Mesothelial cell of epicardium (in vitro differentiated cells): ENCODE measurements at regions not wholly inside any gene's neighbourhood (a gene's known extent, or its start where the extent isn't known, plus 50 kb on each side); places are given as distances from the start of the nearest gene placed in this dataset.
A peak's percentile ranks its signal among the peaks of the same experiment; 100 is the strongest.

Experiments
- DNase-seq, 2 experiments: peaks; one replicate each; pipeline ENCODE4 v3.0.0; 2021; ENCODE audit warnings: low spot score in 2 of 2; ENCODE audit not compliant: unreplicated experiment in 2 of 2
- H3K27ac Mint-ChIP-seq: 2 replicates; pipeline ENCODE4 v1.8.0; 2021; ENCODE audit warnings: mixed read lengths
- H3K27me3 Mint-ChIP-seq: 2 replicates; pipeline ENCODE4 v1.8.0; 2021; ENCODE audit warnings: low read depth, mixed read lengths
- H3K36me3 Mint-ChIP-seq: 2 replicates; pipeline ENCODE4 v1.8.0; 2021; ENCODE audit warnings: mixed read lengths
- H3K4me1 Mint-ChIP-seq: 2 replicates; pipeline ENCODE4 v1.8.0; 2021; ENCODE audit warnings: mixed read lengths
- H3K4me3 Mint-ChIP-seq: 2 replicates; pipeline ENCODE4 v1.8.0; 2021; ENCODE audit warnings: mild to moderate bottlenecking, moderate library complexity, mixed read lengths
- H3K9me3 Mint-ChIP-seq: 2 replicates; pipeline ENCODE4 v1.8.0; 2021; ENCODE audit warnings: mixed read lengths
- TF ChIP-seq, protein P1 (sequence below): fragments of 200-600 bp; sonication (generic); IDR thresholded peaks from one replicate; pipeline ENCODE4 v1.5.0; 2021; ENCODE audit warnings: antibody characterized with exemption; ENCODE audit not compliant: unreplicated experiment

DNA sequence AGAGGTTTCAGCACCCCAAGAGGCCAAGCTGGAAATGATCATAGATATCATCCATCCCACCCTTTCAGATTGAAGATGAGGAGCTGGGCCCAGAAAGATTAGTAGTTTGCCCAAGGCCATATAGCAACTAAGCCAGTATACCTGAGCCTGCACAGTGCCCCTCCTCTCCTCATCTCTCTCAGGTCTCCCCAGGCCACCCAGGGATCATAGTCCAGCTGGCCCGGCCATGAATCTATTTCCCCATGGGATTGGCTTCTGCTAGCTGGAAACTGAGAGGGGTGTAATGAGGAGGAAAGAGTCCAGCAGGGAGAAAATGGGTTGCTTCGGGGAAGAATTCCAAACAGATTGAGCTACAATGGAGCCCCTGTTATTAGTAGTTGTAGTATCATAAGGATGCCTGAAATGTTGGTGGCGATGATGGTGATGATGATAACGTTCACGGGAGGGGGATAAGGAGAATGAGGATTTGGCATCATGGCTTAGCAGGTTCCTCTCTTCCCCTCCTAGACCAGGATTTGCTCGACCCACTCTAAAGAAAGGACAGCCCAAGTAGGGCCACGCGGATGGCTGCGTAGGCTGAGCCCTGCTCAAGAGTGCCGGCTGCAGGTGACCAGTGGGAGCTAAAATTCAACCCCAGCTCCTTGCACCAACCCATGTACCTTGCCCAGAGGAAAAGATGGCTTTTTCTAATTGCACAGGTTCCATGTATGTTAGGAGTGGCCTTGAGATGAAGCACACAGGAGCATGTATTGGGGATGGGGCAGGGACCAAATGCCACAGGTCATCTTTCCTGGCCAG lies 117.8 kb upstream of the PJA1 start:
- Mint-ChIP-seq H3K4me1 (peaks cover 22% of the 10 kb centered on the region), H3K4me3 (no peak overlapping the region), H3K9me3 (no peaks in the 10 kb centered on the region), H3K27ac (no peak overlapping the region), H3K27me3 (no peaks in the 10 kb centered on the region), H3K36me3 (no peaks in the 10 kb centered on the region)
- no peak for DNase-seq
- TF ChIP-seq, protein P1, sequence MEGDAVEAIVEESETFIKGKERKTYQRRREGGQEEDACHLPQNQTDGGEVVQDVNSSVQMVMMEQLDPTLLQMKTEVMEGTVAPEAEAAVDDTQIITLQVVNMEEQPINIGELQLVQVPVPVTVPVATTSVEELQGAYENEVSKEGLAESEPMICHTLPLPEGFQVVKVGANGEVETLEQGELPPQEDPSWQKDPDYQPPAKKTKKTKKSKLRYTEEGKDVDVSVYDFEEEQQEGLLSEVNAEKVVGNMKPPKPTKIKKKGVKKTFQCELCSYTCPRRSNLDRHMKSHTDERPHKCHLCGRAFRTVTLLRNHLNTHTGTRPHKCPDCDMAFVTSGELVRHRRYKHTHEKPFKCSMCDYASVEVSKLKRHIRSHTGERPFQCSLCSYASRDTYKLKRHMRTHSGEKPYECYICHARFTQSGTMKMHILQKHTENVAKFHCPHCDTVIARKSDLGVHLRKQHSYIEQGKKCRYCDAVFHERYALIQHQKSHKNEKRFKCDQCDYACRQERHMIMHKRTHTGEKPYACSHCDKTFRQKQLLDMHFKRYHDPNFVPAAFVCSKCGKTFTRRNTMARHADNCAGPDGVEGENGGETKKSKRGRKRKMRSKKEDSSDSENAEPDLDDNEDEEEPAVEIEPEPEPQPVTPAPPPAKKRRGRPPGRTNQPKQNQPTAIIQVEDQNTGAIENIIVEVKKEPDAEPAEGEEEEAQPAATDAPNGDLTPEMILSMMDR = no peak

GRCh38 chrX:69280933-69281332 lies 115.7 kb upstream of the PJA1 start:
- no peak for DNase-seq
- no peaks in the 10 kb centered on the region for H3K36me3 Mint-ChIP-seq
- H3K4me1 Mint-ChIP-seq = peaks cover 33% of the 10 kb centered on the region
- no peaks in the 10 kb centered on the region for H3K9me3 Mint-ChIP-seq
- TF ChIP-seq, protein P1 = no peak
- H3K27me3 Mint-ChIP-seq = no peaks in the 10 kb centered on the region
- no peak overlapping the region for H3K27ac Mint-ChIP-seq
- H3K4me3 Mint-ChIP-seq = no peak overlapping the region

DNA sequence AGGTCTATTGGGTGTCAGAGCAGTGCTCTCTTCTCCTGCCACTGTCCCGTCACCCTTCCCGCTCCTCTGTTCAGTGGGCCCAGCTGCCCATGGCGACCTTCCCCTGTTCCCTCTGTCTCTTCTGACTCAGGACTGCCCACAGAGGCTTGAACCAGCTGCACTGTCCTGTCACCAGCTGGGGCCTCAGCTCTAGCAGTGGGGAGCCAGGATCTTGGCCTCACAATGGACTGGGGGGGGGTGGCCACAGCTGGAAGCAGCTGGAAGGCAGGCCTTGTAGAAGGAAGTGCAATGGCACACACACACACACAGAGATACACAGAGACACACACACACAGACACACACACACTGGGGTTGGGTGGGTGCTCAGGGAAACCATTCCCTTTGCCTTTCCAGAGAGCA lies 114.0 kb upstream of the PJA1 start:
- TF ChIP-seq, protein P1 = no peak
- peaks cover 33% of the 10 kb centered on the region for H3K4me1 Mint-ChIP-seq
- H3K9me3 Mint-ChIP-seq = no peaks in the 10 kb centered on the region
- DNase-seq = no peak
- H3K27ac Mint-ChIP-seq = peak overlapping the region; percentile 32
- H3K36me3 Mint-ChIP-seq = no peaks in the 10 kb centered on the region
- H3K4me3 Mint-ChIP-seq = no peak overlapping the region
- H3K27me3 Mint-ChIP-seq = no peaks in the 10 kb centered on the region

DNA sequence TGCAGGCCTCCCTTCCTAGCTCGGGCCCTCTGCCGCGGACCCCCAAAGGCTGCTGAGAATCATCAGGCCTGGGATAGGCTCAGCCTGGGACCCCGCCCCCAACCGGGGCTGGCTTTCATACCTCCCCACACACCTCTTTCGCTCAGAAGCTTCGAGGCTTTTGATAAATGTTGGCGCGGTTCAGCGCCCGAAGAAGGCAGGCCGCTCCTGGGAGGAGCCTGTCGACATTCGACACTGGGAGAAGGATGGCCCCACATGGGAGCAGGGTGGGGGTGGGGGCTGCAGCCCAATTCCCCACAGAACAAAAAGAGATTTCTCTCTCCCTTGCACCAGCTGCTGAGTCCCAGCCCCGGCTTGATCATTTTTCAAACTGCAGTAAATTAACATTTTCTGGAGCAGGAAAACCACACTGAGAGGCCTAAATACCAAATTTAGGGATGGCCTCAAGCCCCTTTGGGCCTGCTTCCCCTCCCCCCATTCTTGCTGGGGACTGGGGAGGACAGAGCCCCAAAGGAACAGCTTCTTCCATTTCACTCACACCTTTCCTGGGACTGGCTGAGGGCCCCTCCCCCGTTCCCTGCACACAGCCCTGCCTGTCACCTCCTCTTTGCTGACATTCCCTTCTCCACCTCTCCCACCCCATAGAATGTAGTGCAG lies 112.9 kb upstream of the PJA1 start:
- Mint-ChIP-seq H3K27ac (peak overlapping the region; percentile 84), H3K27me3 (no peaks in the 10 kb centered on the region), H3K9me3 (no peaks in the 10 kb centered on the region), H3K4me3 (peak overlapping the region; percentile 11), H3K36me3 (no peaks in the 10 kb centered on the region), H3K4me1 (peaks cover 33% of the 10 kb centered on the region)
- TF ChIP-seq, protein P1 = no peak
- DNase-seq = peak in 1 of 2 experiments; percentile 54

- no peaks in the 10 kb centered on the region for H3K27me3 Mint-ChIP-seq
- no peak for DNase-seq
- H3K4me1 Mint-ChIP-seq = peaks cover 33% of the 10 kb centered on the region
- no peaks in the 10 kb centered on the region for H3K9me3 Mint-ChIP-seq
- no peaks in the 10 kb centered on the region for H3K36me3 Mint-ChIP-seq
- peak overlapping the region; percentile 84 for H3K27ac Mint-ChIP-seq
- TF ChIP-seq, protein P1 = no peak
- H3K4me3 Mint-ChIP-seq = no peak overlapping the region
Measured at GRCh38 chrX:69277369-69277990, 112.2 kb upstream of the PJA1 start.
